GM19324 (cell line): ENCODE measurements at regions not wholly inside any gene's neighbourhood (a gene's known extent, or its start where the extent isn't known, plus 50 kb on each side); places are given as distances from the start of the nearest gene placed in this dataset.

Experiments
- ATAC-seq: cut with Tn5 transposase; IDR thresholded peaks from one replicate; pipeline ENCODE4 v1.9.1; 2021; ENCODE audit warnings: mild to moderate bottlenecking, moderate library complexity; ENCODE audit not compliant: unreplicated experiment, low FRiP score

GRCh38 chr1:181416268-181416860, 67.0 kb upstream of the CACNA1E start:
- ATAC-seq: no peak

GRCh38 chr1:181417915-181418314, 65.4 kb upstream of the CACNA1E start:
- no peak for ATAC-seq

GRCh38 chr1:181423301-181423918, 59.9 kb upstream of the CACNA1E start:
- no peak for ATAC-seq

GRCh38 chr1:181424786-181425403, 58.4 kb upstream of the CACNA1E start:
- peak; percentile 38 for ATAC-seq

GRCh38 chr1:181425566-181425965, 57.8 kb upstream of the CACNA1E start:
- no peak for ATAC-seq

- no peak for ATAC-seq
These were observed 53.9 kb upstream of the CACNA1E start for GRCh38 chr1:181429462-181429861.

GRCh38 chr1:181430015-181430885, 53.1 kb upstream of the CACNA1E start:
- no peak for ATAC-seq
